ENCODE measurements at regions not wholly inside any gene's neighbourhood (a gene's known extent, or its start where the extent isn't known, plus 50 kb on each side); places are given as distances from the start of the nearest gene placed in this dataset.

- no peak for DNase-seq (ENCODE audit: low spot score in 2 of 2)
- H3K4me1 ChIP-seq = no peaks in the 10 kb centered on the region
- no peaks in the 10 kb centered on the region for H3K9me3 ChIP-seq
- intact Hi-C loops (cut with DNase I) = no loop called here
- no peak overlapping the region for H3K27ac ChIP-seq
- H3K27me3 ChIP-seq = no peaks in the 10 kb centered on the region
- no peak overlapping the region for H3K4me3 ChIP-seq
- H3K36me3 ChIP-seq = no peaks in the 10 kb centered on the region
- no peak for TF ChIP-seq CTCF (IDR thresholded peaks at IDR 0.05)
These were observed 96.2 kb upstream of the RNF180 start for GRCh38 chr5:64069486-64069885.

GRCh38 chr5:64050296-64050695, 88.1 kb upstream of the HTR1A start:
- TF ChIP-seq CTCF (IDR thresholded peaks at IDR 0.05) = no peak
- H3K4me1 ChIP-seq = no peaks in the 10 kb centered on the region
- intact Hi-C loops (cut with DNase I) = no loop called here
- no peaks in the 10 kb centered on the region for H3K9me3 ChIP-seq
- no peak for DNase-seq (ENCODE audit: low spot score in 2 of 2)
- H3K27ac ChIP-seq = no peak overlapping the region
- no peaks in the 10 kb centered on the region for H3K36me3 ChIP-seq
- no peak overlapping the region for H3K4me3 ChIP-seq
- no peaks in the 10 kb centered on the region for H3K27me3 ChIP-seq

- TF ChIP-seq CTCF (IDR thresholded peaks at IDR 0.05) = no peak
- no peak for DNase-seq (ENCODE audit: low spot score in 2 of 2)
- Histone ChIP-seq H3K4me1 (no peaks in the 10 kb centered on the region), H3K27me3 (no peaks in the 10 kb centered on the region), H3K27ac (no peak overlapping the region), H3K4me3 (no peak overlapping the region), H3K9me3 (no peaks in the 10 kb centered on the region), H3K36me3 (no peaks in the 10 kb centered on the region)
- intact Hi-C loops (cut with DNase I) = no loop called here
These were observed 78.2 kb upstream of the HTR1A start for GRCh38 chr5:64040490-64040889.

GRCh38 chr5:64026493-64026892, 64.2 kb upstream of the HTR1A start:
- H3K27ac ChIP-seq = no peak overlapping the region
- H3K36me3 ChIP-seq = no peaks in the 10 kb centered on the region
- H3K4me3 ChIP-seq = no peak overlapping the region
- intact Hi-C loops (cut with DNase I) = no loop called here
- no peaks in the 10 kb centered on the region for H3K4me1 ChIP-seq
- no peaks in the 10 kb centered on the region for H3K27me3 ChIP-seq
- H3K9me3 ChIP-seq = no peaks in the 10 kb centered on the region
- no peak for DNase-seq (ENCODE audit: low spot score in 2 of 2)
- TF ChIP-seq CTCF (IDR thresholded peaks at IDR 0.05) = no peak

GRCh38 chr5:64019746-64020145, 57.5 kb upstream of the HTR1A start:
- Histone ChIP-seq H3K9me3 (no peaks in the 10 kb centered on the region), H3K36me3 (no peaks in the 10 kb centered on the region), H3K4me3 (no peak overlapping the region), H3K27ac (no peak overlapping the region), H3K4me1 (no peaks in the 10 kb centered on the region), H3K27me3 (no peaks in the 10 kb centered on the region)
- intact Hi-C loops (cut with DNase I) = no loop called here
- TF ChIP-seq CTCF (IDR thresholded peaks at IDR 0.05) = no peak
- no peak for DNase-seq (ENCODE audit: low spot score in 2 of 2)

GRCh38 chr5:64018966-64019365, 56.7 kb upstream of the HTR1A start:
- Histone ChIP-seq H3K4me3 (no peak overlapping the region), H3K9me3 (no peaks in the 10 kb centered on the region), H3K4me1 (no peaks in the 10 kb centered on the region), H3K36me3 (no peaks in the 10 kb centered on the region), H3K27me3 (no peaks in the 10 kb centered on the region), H3K27ac (no peak overlapping the region)
- TF ChIP-seq CTCF (IDR thresholded peaks at IDR 0.05) = no peak
- DNase-seq (ENCODE audit: low spot score in 2 of 2) = no peak
- intact Hi-C loops (cut with DNase I) = no loop called here
